Panc1 (cell line): ENCODE measurements at regions not wholly inside any gene's neighbourhood (a gene's known extent, or its start where the extent isn't known, plus 50 kb on each side); places are given as distances from the start of the nearest gene placed in this dataset.

Source experiments
- ATAC-seq: fragments of 200-7000 bp; cut with Tn5 transposase; 2 replicates; pipeline ENCODE4 v1.9.1; 2020; ENCODE audit warnings: mild to moderate bottlenecking, moderate library complexity
- BruUV-seq: library from RNA; stranded (reverse); fragments of 400-500 nt; replicated peaks from 2 replicates; lab custom pipeline; 2021; lab: Mats Ljungman, UMichigan
- CTCF ChIA-PET: fragments of 300-600 bp; sonication (Branson Sonifier 250); formaldehyde crosslinking; loops from one replicate; lab custom pipeline; 2022; ENCODE audit warnings: antibody characterized with exemption; lab: Charles Lee
- POLR2A ChIA-PET: fragments of 300-600 bp; sonication (Branson Sonifier 250); formaldehyde crosslinking; loops from one replicate; lab custom pipeline; 2022; ENCODE audit warnings: antibody characterized with exemption; lab: Charles Lee
- DNase-seq: peaks from one replicate; pipeline ENCODE4 v3.0.0-alpha.2; 2010; ENCODE audit warnings: low read depth, low spot score
- H3K27ac ChIP-seq: 2 replicates; pipeline ENCODE4 v1.5.1; 2011; ENCODE audit warnings: mild to moderate bottlenecking, low read length, inconsistent platforms
- H3K27me3 ChIP-seq: fragments of 200-500 bp; sonication (Bioruptor generic); 2 replicates; pipeline ENCODE4 v1.6.0; 2014; ENCODE audit warnings: low read length, inconsistent platforms; ENCODE audit not compliant: control insufficient read depth, insufficient read depth
- H3K36me3 ChIP-seq: fragments of 200-500 bp; sonication (Bioruptor generic); 2 replicates; pipeline ENCODE4 v1.5.1; 2014; ENCODE audit warnings: inconsistent platforms, mild to moderate bottlenecking, low read length, moderate library complexity; ENCODE audit not compliant: control insufficient read depth, insufficient read depth
- H3K4me1 ChIP-seq: 2 replicates; pipeline ENCODE4 v1.5.1; 2011; ENCODE audit warnings: inconsistent platforms, mild to moderate bottlenecking, low read length, moderate library complexity; ENCODE audit not compliant: control insufficient read depth, insufficient read depth
- H3K4me3 ChIP-seq, 2 experiments: 2 replicates each; pipeline ENCODE4 v1.5.1; 2011 to 2012; ENCODE audit warnings: low read depth in 2 of 2, low read length in 2 of 2, mild to moderate bottlenecking in 2 of 2, inconsistent platforms in 1 of 2, moderate library complexity in 1 of 2
- H3K9me3 ChIP-seq: fragments of 200-500 bp; sonication (Bioruptor generic); 2 replicates; pipeline ENCODE4 v1.5.1; 2014; ENCODE audit warnings: low read depth, mild to moderate bottlenecking, inconsistent platforms, low read length, moderate library complexity; ENCODE audit not compliant: control insufficient read depth, insufficient read depth
- CTCF ChIP-seq: fragments of 450-650 bp; IDR thresholded peaks from 2 replicates; pipeline ENCODE4 v1.5.1; 2017; ENCODE audit warnings: mild to moderate bottlenecking
- POLR2AphosphoS5 ChIP-seq: IDR thresholded peaks from 2 replicates; pipeline ENCODE4 v1.6.1; 2012; ENCODE audit warnings: mild to moderate bottlenecking, low read depth, low read length, moderate library complexity
- REST ChIP-seq, 2 experiments: IDR thresholded peaks; 2 replicates each; pipeline ENCODE4 v1.6.1; 2011 to 2012; ENCODE audit warnings: low read depth in 2 of 2, control low read depth in 1 of 2, low read length in 1 of 2, mild to moderate bottlenecking in 1 of 2, moderate library complexity in 1 of 2; ENCODE audit not compliant: insufficient read depth in 1 of 2
- SIN3A ChIP-seq: IDR thresholded peaks from 2 replicates; pipeline ENCODE4 v1.6.1; 2012; ENCODE audit warnings: low read depth, mild to moderate bottlenecking, low read length, moderate library complexity, borderline replicate concordance; ENCODE audit not compliant: insufficient read depth
- TCF7L2 ChIP-seq: IDR thresholded peaks from 2 replicates; pipeline ENCODE4 v1.6.1; 2011; ENCODE audit warnings: mild to moderate bottlenecking, low read depth, low read length, inconsistent platforms
- in situ Hi-C: cut with HindIII; loops from 2 replicates; pipeline ENCODE4 v1.10.0; 2016; ENCODE audit warnings: low sequenced_read_pairs, low pct_unique_long_range_greater_than_20kb
- intact Hi-C: fragments of 100-400 bp; cut with micrococcal nuclease; formaldehyde crosslinking; loops from one replicate; pipeline ENCODE4 v1.10.0; 2022; ENCODE audit not compliant: unreplicated experiment

- ATAC-seq (peak; percentile 63), DNase-seq (no peak)
- Histone ChIP-seq H3K27me3 (no peaks in the 10 kb centered on the region), H3K9me3 (no peaks in the 10 kb centered on the region), H3K27ac (no peak overlapping the region), H3K4me1 (peaks cover 11% of the 10 kb centered on the region; the same call in 1 of the 2 replicates), H3K36me3 (no peaks in the 10 kb centered on the region), H3K4me3 (no peak overlapping the region)
- TF ChIP-seq TCF7L2 (no peak), CTCF (no peak), REST (IDR thresholded peaks at IDR 0.05; ENCODE audit: insufficient read depth in 1 of 2, low read depth in 2 of 2, low read length in 1 of 2) (no peak), POLR2AphosphoS5 (no peak), SIN3A (no peak)
- CTCF ChIA-PET: no interaction called here
- intact Hi-C loops (no loop called here), in situ Hi-C loops (no loop called here)
- no TSS peak for BruUV-seq
- POLR2A ChIA-PET: no interaction called here
Measured at GRCh38 chr1:185401019-185401418, 84.0 kb upstream of the IVNS1ABP start.

- Histone ChIP-seq H3K4me1 (peaks cover 9% of the 10 kb centered on the region; the same call in 1 of the 2 replicates), H3K4me3 (no peak overlapping the region), H3K27ac (no peak overlapping the region), H3K27me3 (no peaks in the 10 kb centered on the region), H3K9me3 (no peaks in the 10 kb centered on the region), H3K36me3 (no peaks in the 10 kb centered on the region)
- BruUV-seq: no TSS peak
- POLR2A ChIA-PET: interaction anchor here (0.5 kb wide), 1 partner anchor 104 kb away, joined by 4 read pairs; no protein-coding TSS in a partner anchor
- DNase-seq: no peak
- CTCF ChIA-PET: no interaction called here
- no peak for ATAC-seq
- intact Hi-C loops: no loop called here
- in situ Hi-C loops: no loop called here
- TF ChIP-seq SIN3A (no peak), POLR2AphosphoS5 (no peak), TCF7L2 (no peak), REST (IDR thresholded peaks at IDR 0.05; ENCODE audit: insufficient read depth in 1 of 2, low read depth in 2 of 2, low read length in 1 of 2) (no peak), CTCF (no peak)
Measured at GRCh38 chr1:185400052-185400451, 83.0 kb upstream of the IVNS1ABP start.
